HEK293T (cell line): ENCODE measurements at regions not wholly inside any gene's neighbourhood (a gene's known extent, or its start where the extent isn't known, plus 50 kb on each side); places are given as distances from the start of the nearest gene placed in this dataset.

Source experiments
- FOXA1 ChIP-seq: fragments of 450-650 bp; IDR thresholded peaks from 2 replicates; pipeline ENCODE4 v1.6.1; 2016; ENCODE audit warnings: mild to moderate bottlenecking
- FOXK2 ChIP-seq: fragments of 450-650 bp; IDR thresholded peaks from 2 replicates; pipeline ENCODE4 v1.6.1; 2016; ENCODE audit warnings: mild to moderate bottlenecking
- FOXM1 ChIP-seq: fragments of 450-650 bp; IDR thresholded peaks from 2 replicates; pipeline ENCODE4 v1.6.1; 2017; ENCODE audit warnings: mild to moderate bottlenecking, borderline replicate concordance

GRCh38 chr7:36034020-36034419, 119.0 kb upstream of the EEPD1 start:
- TF ChIP-seq FOXA1 (no peak), FOXM1 (no peak), FOXK2 (no peak)
